ENCODE measurements at regions not wholly inside any gene's neighbourhood (a gene's known extent, or its start where the extent isn't known, plus 50 kb on each side); places are given as distances from the start of the nearest gene placed in this dataset.

DNA sequence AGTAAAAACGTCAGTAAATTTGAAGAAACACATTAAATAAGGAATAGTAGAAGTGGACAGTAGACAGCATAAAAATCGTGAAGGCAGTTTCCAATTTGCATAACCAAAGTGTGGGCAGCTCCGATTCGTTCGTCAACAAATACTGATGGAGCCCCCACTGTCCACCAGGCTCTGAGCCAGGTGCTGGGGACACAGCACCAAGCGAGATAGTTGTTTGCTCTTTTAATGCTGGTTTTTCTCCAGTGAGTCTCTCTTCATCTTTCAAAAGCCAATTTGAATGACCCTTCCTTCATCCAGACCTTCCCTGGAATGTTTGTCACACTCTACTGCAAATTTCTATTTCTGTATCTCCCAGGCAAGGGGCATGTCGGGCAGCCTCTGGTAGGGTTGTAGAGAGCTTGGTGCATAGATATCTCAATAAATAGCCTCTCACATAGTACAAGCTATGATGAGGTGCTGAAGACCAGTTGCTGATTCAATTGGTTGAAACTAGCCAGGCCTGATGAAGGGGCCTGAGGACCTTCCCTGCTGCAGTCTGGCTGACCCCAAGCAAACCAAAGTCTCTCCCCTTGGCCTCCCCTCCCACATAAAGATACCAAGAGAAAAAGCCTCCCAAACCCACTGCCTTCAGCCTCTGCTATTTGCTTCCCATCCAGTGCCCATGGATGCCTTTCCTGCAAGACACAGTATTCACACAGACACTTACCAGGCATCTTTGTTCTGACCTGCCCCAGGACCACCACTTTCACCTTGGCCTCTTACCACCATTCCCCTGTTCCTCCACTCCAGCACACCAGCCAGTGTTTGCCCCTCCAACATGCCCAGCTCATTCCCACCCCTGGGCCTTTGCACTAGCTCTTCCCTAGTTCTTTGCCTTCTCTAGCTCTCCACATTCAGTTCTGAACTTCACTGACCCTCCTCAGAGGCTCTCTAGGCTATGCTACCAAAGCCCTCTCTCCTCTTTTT lies 125.2 kb downstream of the CEBPB start:
- TF ChIP-seq POLR2AphosphoS5 (IDR thresholded peaks at IDR 0.05; ENCODE audit: low read depth, low read length) (no peak), POLR2A (IDR thresholded peaks at IDR 0.05; ENCODE audit: low read depth, low read length) (no peak), TAF1 (IDR thresholded peaks at IDR 0.05; ENCODE audit: borderline replicate concordance, low read depth, low read length) (no peak)

Measured in GM12892 (cell line).